ENCODE measurements at regions not wholly inside any gene's neighbourhood (a gene's known extent, or its start where the extent isn't known, plus 50 kb on each side); places are given as distances from the start of the nearest gene placed in this dataset.

GRCh38 chr5:82796643-82797416 is 280.4 kb downstream of the TMEM167A start:
- no peak overlapping the region for H3K4me3 ChIP-seq (ENCODE audit: low read depth, low read length)
- no peaks in the 10 kb centered on the region for H3K36me3 ChIP-seq (replicated peaks)
- in situ Hi-C loops (cut with HindIII; ENCODE audit: low pct_ligation_motif_present, low sequenced_read_pairs), result no loop called here
- H3K27ac ChIP-seq, result no peak overlapping the region
- TF ChIP-seq, protein P1, sequence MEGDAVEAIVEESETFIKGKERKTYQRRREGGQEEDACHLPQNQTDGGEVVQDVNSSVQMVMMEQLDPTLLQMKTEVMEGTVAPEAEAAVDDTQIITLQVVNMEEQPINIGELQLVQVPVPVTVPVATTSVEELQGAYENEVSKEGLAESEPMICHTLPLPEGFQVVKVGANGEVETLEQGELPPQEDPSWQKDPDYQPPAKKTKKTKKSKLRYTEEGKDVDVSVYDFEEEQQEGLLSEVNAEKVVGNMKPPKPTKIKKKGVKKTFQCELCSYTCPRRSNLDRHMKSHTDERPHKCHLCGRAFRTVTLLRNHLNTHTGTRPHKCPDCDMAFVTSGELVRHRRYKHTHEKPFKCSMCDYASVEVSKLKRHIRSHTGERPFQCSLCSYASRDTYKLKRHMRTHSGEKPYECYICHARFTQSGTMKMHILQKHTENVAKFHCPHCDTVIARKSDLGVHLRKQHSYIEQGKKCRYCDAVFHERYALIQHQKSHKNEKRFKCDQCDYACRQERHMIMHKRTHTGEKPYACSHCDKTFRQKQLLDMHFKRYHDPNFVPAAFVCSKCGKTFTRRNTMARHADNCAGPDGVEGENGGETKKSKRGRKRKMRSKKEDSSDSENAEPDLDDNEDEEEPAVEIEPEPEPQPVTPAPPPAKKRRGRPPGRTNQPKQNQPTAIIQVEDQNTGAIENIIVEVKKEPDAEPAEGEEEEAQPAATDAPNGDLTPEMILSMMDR (IDR thresholded peaks at IDR 0.05; ENCODE audit: low read depth, low read length, missing control alignments), result no peak
- no peaks in the 10 kb centered on the region for H3K27me3 ChIP-seq (replicated peaks)
- DNase-seq, result no peak

- no peak overlapping the region for H3K4me3 ChIP-seq (ENCODE audit: low read depth, low read length)
- H3K27me3 ChIP-seq (replicated peaks), result no peaks in the 10 kb centered on the region
- no peaks in the 10 kb centered on the region for H3K36me3 ChIP-seq (replicated peaks)
- TF ChIP-seq, protein P1 (IDR thresholded peaks at IDR 0.05; ENCODE audit: low read depth, low read length, missing control alignments), result no peak
- DNase-seq, result no peak
- no peak overlapping the region for H3K27ac ChIP-seq
- in situ Hi-C loops (cut with HindIII; ENCODE audit: low pct_ligation_motif_present, low sequenced_read_pairs), result no loop called here
Measured at GRCh38 chr5:82794876-82795275, 282.3 kb downstream of the TMEM167A start.

GRCh38 chr5:82793808-82794419 is 283.3 kb downstream of the TMEM167A start:
- in situ Hi-C loops (cut with HindIII; ENCODE audit: low pct_ligation_motif_present, low sequenced_read_pairs), result no loop called here
- Histone ChIP-seq H3K27ac (no peak overlapping the region), H3K27me3 (replicated peaks) (no peaks in the 10 kb centered on the region), H3K4me3 (ENCODE audit: low read depth, low read length) (no peak overlapping the region), H3K36me3 (replicated peaks) (no peaks in the 10 kb centered on the region)
- TF ChIP-seq, protein P1 (IDR thresholded peaks at IDR 0.05; ENCODE audit: low read depth, low read length, missing control alignments), result peak; percentile 72
- peak; percentile 16 for DNase-seq

- TF ChIP-seq, protein P1 (IDR thresholded peaks at IDR 0.05; ENCODE audit: low read depth, low read length, missing control alignments), result no peak
- no peak for DNase-seq
- no peak overlapping the region for H3K4me3 ChIP-seq (ENCODE audit: low read depth, low read length)
- in situ Hi-C loops (cut with HindIII; ENCODE audit: low pct_ligation_motif_present, low sequenced_read_pairs), result no loop called here
- no peaks in the 10 kb centered on the region for H3K27me3 ChIP-seq (replicated peaks)
- no peak overlapping the region for H3K27ac ChIP-seq
- no peaks in the 10 kb centered on the region for H3K36me3 ChIP-seq (replicated peaks)
Measured at GRCh38 chr5:82792096-82792495, 285.1 kb downstream of the TMEM167A start.

- no peaks in the 10 kb centered on the region for H3K36me3 ChIP-seq (replicated peaks)
- no peak for DNase-seq
- in situ Hi-C loops (cut with HindIII; ENCODE audit: low pct_ligation_motif_present, low sequenced_read_pairs), result no loop called here
- H3K27ac ChIP-seq, result no peak overlapping the region
- no peaks in the 10 kb centered on the region for H3K27me3 ChIP-seq (replicated peaks)
- no peak overlapping the region for H3K4me3 ChIP-seq (ENCODE audit: low read depth, low read length)
- TF ChIP-seq, protein P1 (IDR thresholded peaks at IDR 0.05; ENCODE audit: low read depth, low read length, missing control alignments), result no peak
Measured at GRCh38 chr5:82789095-82789494, 288.1 kb downstream of the TMEM167A start.
